Activated CD4-positive, alpha-beta T cell treated with anti-CD3 and anti-CD28 coated beads for 36 hours (primary cell): ENCODE measurements at regions not wholly inside any gene's neighbourhood (a gene's known extent, or its start where the extent isn't known, plus 50 kb on each side); places are given as distances from the start of the nearest gene placed in this dataset.
"Not testable (repeated sequence)": the region's sequence is repeated elsewhere in the genome, so short reads cannot be mapped to it uniquely, and the experiment has no call there.

Experiments used
- ATAC-seq: fragments of 200-7000 bp; cut with Tn5 transposase; one replicate; pipeline ENCODE4 v1.10.0; 2021; ENCODE audit warnings: mild to moderate bottlenecking, moderate library complexity
- CTCF ChIA-PET: fragments of 350-600 bp; sonication (Branson Sonifier 250); formaldehyde crosslinking; loops from one replicate; lab custom pipeline; 2021; ENCODE audit warnings: antibody characterized with exemption; lab: Charles Lee
- POLR2A ChIA-PET: fragments of 350-600 bp; sonication (Branson Sonifier 250); formaldehyde crosslinking; loops from one replicate; lab custom pipeline; 2021; ENCODE audit warnings: antibody characterized with exemption, inconsistent platforms; lab: Charles Lee
- DNase-seq: peaks from one replicate; pipeline ENCODE4 v3.0.0-alpha.2; 2020
- H3K27ac Mint-ChIP-seq: one replicate; pipeline ENCODE4 v1.8.0; 2021; ENCODE audit warnings: mixed read lengths
- H3K27me3 Mint-ChIP-seq: one replicate; pipeline ENCODE4 v1.8.0; 2021; ENCODE audit warnings: mixed read lengths
- H3K36me3 Mint-ChIP-seq: one replicate; pipeline ENCODE4 v1.8.0; 2021; ENCODE audit warnings: low read depth, mixed read lengths
- H3K4me1 Mint-ChIP-seq: one replicate; pipeline ENCODE4 v1.8.0; 2021; ENCODE audit warnings: mixed read lengths
- H3K4me3 Mint-ChIP-seq: one replicate; pipeline ENCODE4 v1.8.0; 2021; ENCODE audit warnings: mild to moderate bottlenecking, moderate library complexity, mixed read lengths
- H3K9me3 Mint-ChIP-seq: one replicate; pipeline ENCODE4 v1.8.0; 2021; ENCODE audit warnings: low read depth, mixed read lengths
- intact Hi-C, 2 experiments: fragments of 100-400 bp; cut with DNase I in 1 of 2; cut with micrococcal nuclease in 1 of 2; formaldehyde crosslinking; loops; one replicate each; pipeline versions ENCODE4 v1.14.2 to v1.15.1; 2022 to 2024; cut with DNase I, micrococcal nuclease

GRCh38 chr12:88870000-88870737 is 289.9 kb upstream of the KITLG start:
- intact Hi-C loops, result no loop called here
- Mint-ChIP-seq H3K4me1 (no peaks in the 10 kb centered on the region), H3K27ac (no peak overlapping the region), H3K27me3 (no peaks in the 10 kb centered on the region), H3K36me3 (no peaks in the 10 kb centered on the region), H3K9me3 (no peaks in the 10 kb centered on the region), H3K4me3 (no peak overlapping the region)
- ATAC-seq (no peak), DNase-seq (no peak)
- POLR2A ChIA-PET, result no interaction called here
- CTCF ChIA-PET, result no interaction called here

DNA sequence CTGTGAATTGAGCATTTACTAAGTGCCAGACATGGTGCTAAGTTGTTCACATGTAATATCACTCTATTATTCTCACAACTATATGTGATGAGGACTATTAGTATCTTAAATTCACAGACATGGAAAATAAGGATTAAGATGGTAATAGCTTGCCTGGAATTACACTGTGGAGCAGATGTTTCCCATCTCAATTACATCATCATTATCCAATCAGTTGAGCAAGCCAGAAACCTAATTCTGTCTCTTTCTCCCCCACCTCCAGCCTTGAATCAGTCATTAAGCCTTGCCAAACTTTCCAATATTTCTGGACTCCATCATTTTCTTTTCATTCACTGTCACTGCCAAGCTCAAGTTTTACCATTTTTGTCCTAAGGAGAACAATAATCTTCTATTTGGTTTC is 287.8 kb upstream of the KITLG start:
- DNase-seq (no peak), ATAC-seq (no peak)
- no peaks in the 10 kb centered on the region for H3K9me3 Mint-ChIP-seq
- ChIA-PET POLR2A (no interaction called here), CTCF (interaction anchor here (1.5 kb wide), 1 partner anchor 8 kb away, joined by 5 read pairs; no protein-coding TSS in a partner anchor)
- H3K27me3 Mint-ChIP-seq, result peaks cover 2% of the 10 kb centered on the region
- no peak overlapping the region for H3K4me3 Mint-ChIP-seq
- H3K36me3 Mint-ChIP-seq, result no peaks in the 10 kb centered on the region
- intact Hi-C loops, result no loop called here
- H3K4me1 Mint-ChIP-seq, result no peaks in the 10 kb centered on the region
- H3K27ac Mint-ChIP-seq, result no peak overlapping the region

DNA sequence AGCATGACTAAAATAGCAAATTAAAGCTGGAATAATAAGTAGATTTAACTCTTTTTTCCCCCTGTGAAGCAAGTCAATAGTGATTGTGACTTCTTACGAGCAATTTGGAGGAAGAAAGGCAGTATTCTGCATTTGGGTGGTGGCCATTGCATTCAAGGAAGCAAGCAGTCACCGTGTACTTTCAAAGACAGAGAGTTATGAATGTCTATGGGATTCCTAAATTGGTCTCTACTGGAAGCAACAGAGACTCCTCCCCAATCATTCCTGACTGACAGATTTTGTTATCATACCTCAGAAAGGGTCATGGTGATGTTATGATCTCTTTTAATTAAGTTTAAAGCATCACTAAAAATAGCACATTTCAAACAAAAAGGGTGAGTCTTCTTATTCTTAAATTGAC is 287.2 kb upstream of the KITLG start:
- H3K27me3 Mint-ChIP-seq, result peaks cover 2% of the 10 kb centered on the region
- no peak overlapping the region for H3K4me3 Mint-ChIP-seq
- DNase-seq, result no peak
- no peaks in the 10 kb centered on the region for H3K36me3 Mint-ChIP-seq
- no peak overlapping the region for H3K27ac Mint-ChIP-seq
- no peak for ATAC-seq
- H3K4me1 Mint-ChIP-seq, result no peaks in the 10 kb centered on the region
- intact Hi-C loops, result no loop called here
- ChIA-PET POLR2A (no interaction called here), CTCF (no interaction called here)
- no peaks in the 10 kb centered on the region for H3K9me3 Mint-ChIP-seq

DNA sequence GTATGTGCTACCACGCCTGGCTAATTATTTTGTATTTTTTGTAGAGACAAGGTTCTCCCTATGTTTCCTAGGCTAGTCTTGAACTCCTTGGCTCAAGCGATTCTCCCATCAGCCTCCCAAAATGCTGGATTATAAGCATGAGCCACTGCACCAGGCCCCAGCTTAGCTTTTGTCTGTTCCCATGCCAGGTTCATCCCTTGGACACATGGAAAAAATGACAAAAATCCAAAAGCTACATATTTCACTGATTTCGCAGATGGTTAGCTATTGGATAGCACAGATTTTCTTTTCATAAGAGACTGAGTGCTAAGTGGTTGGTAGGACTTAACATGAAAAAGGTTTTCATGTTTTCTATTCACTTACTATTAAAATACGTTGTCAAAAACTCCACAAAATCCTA is 286.6 kb upstream of the KITLG start:
- no peak overlapping the region for H3K4me3 Mint-ChIP-seq
- ATAC-seq (no peak), DNase-seq (no peak)
- POLR2A ChIA-PET, result no interaction called here
- intact Hi-C loops, result no loop called here
- no peaks in the 10 kb centered on the region for H3K36me3 Mint-ChIP-seq
- CTCF ChIA-PET, result no interaction called here
- no peak overlapping the region for H3K27ac Mint-ChIP-seq
- no peaks in the 10 kb centered on the region for H3K9me3 Mint-ChIP-seq
- peaks cover 2% of the 10 kb centered on the region for H3K27me3 Mint-ChIP-seq
- H3K4me1 Mint-ChIP-seq, result no peaks in the 10 kb centered on the region

DNA sequence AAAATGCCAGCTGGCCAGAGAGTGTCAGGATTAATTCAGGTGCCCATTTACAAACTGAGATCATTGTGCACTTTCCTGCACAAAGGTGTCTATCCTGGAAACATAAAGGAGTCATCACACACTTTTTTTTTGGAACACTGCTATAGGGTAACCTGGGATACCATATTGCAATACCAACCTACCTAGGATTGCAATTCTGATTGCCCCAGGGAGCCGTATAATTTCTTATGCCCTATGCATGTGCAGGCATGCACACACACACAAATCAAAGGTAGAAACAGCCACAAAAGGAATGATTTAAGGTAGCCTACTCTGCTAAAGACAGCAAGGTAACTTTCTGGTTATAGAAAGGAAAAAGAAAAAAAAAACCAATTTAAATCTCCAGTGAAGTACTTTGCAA is 285.3 kb upstream of the KITLG start:
- no peak overlapping the region for H3K27ac Mint-ChIP-seq

DNA sequence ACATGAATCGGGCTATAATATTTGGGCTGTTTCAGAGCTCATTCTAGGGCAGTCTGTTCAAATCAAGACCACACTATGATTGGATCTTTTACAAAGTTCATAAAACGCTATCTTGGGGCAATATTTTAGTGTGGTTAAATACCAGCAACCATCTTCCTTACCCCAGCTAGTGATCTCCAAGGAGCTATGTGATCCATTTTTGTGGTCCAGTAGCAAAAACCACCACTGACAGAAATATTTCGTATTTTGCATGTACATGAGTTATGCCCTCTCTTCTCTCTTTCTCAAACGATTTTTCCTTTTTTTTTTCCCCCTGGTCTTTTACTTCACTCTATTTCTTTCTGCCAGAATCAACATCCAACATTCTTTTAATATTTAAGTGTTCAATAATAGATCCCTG is 280.6 kb upstream of the KITLG start:
- H3K36me3 Mint-ChIP-seq, result no peaks in the 10 kb centered on the region
- CTCF ChIA-PET, result no interaction called here
- DNase-seq (no peak), ATAC-seq (no peak)
- no peaks in the 10 kb centered on the region for H3K4me1 Mint-ChIP-seq
- no peaks in the 10 kb centered on the region for H3K9me3 Mint-ChIP-seq
- H3K27ac Mint-ChIP-seq, result no peak overlapping the region
- H3K4me3 Mint-ChIP-seq, result no peak overlapping the region
- POLR2A ChIA-PET, result no interaction called here
- H3K27me3 Mint-ChIP-seq, result peaks cover 4% of the 10 kb centered on the region
- intact Hi-C loops, result no loop called here

More for the DNA sequence above, 285.3 kb upstream of the KITLG start:
- H3K36me3 Mint-ChIP-seq, result no peaks in the 10 kb centered on the region
- no peak overlapping the region for H3K4me3 Mint-ChIP-seq
- intact Hi-C loops, result no loop called here
- no peak for ATAC-seq
- no peaks in the 10 kb centered on the region for H3K9me3 Mint-ChIP-seq
- CTCF ChIA-PET, result no interaction called here
- H3K4me1 Mint-ChIP-seq, result no peaks in the 10 kb centered on the region
- POLR2A ChIA-PET, result no interaction called here
- H3K27me3 Mint-ChIP-seq, result peaks cover 2% of the 10 kb centered on the region
- DNase-seq, result no peak

DNA sequence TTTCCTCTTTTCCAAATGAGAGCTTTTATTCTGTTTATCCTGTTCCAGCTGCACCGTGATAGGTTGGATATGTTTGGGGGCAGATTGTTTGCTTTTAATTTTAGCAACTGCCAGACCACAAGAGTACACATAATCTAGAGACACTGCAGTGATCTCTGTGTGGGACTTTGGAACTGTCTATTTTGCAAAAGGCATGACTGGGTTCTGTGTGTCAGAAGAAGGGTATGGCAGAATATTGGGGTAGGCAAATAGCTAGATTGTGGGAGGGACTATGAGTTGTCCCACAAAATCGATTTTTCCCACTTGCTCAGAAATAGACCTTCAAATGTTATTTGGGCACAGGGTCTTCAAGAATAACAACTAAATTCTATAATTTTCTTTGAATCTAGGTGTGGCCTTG is 275.9 kb upstream of the KITLG start:
- no peaks in the 10 kb centered on the region for H3K9me3 Mint-ChIP-seq
- no peak overlapping the region for H3K4me3 Mint-ChIP-seq
- POLR2A ChIA-PET, result no interaction called here

DNA sequence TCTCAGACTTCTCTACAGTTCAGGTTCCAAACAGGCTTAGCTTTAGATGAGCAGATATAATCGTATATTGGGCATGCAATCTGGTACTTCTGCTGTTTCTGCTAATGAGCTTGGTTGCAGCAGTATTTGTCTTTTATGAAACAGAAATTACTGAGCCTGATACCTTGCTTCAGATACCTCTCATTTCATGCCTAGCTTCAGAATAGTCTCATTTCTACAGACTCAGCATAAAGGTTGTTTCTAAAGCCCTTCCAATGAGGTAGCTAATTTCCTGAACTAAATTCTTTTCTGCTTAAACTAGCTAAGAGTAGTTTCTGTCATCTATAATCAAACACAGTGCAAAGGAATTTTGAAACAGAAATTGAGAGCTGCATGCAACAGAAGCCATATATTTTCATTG is 275.0 kb upstream of the KITLG start:
- ATAC-seq (no peak), DNase-seq (no peak)
- H3K27ac Mint-ChIP-seq, result no peak overlapping the region
- H3K4me3 Mint-ChIP-seq, result no peak overlapping the region
- POLR2A ChIA-PET, result no interaction called here
- CTCF ChIA-PET, result interaction anchor here (0.8 kb wide), 1 partner anchor 48 kb away, joined by 3 read pairs; no protein-coding TSS in a partner anchor
- intact Hi-C loops, result no loop called here
- H3K36me3 Mint-ChIP-seq, result no peaks in the 10 kb centered on the region
- H3K9me3 Mint-ChIP-seq, result no peaks in the 10 kb centered on the region
- peaks cover 2% of the 10 kb centered on the region for H3K27me3 Mint-ChIP-seq
- H3K4me1 Mint-ChIP-seq, result no peaks in the 10 kb centered on the region

More for the DNA sequence above, 275.9 kb upstream of the KITLG start:
- CTCF ChIA-PET, result no interaction called here
- Mint-ChIP-seq H3K27ac (no peak overlapping the region), H3K4me1 (no peaks in the 10 kb centered on the region), H3K36me3 (no peaks in the 10 kb centered on the region), H3K27me3 (peaks cover 2% of the 10 kb centered on the region)
- no peak for ATAC-seq
- intact Hi-C loops, result no loop called here
- DNase-seq, result no peak

DNA sequence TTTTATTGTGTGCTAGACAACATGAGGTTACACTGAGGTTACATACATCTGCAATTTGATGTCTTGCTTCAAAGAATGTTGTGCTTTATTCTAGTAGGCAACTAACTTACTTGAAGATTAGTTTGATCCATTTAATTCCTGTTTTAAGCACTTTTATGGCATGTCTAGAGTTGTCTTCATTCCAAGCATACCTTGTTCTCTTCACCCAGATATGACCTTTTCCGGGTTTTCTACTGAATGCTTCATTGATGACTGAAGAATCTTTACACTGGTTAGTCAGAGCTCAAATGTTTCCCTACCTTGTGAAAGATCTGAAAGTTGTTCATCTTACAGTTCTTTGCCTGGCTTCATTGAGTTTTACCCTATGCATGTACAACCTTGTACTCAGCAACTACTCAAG is 274.0 kb upstream of the KITLG start:
- Mint-ChIP-seq H3K4me3 (no peak overlapping the region), H3K4me1 (no peaks in the 10 kb centered on the region), H3K27ac (no peak overlapping the region), H3K9me3 (no peaks in the 10 kb centered on the region), H3K27me3 (peaks cover 2% of the 10 kb centered on the region), H3K36me3 (no peaks in the 10 kb centered on the region)
- ATAC-seq (no peak), DNase-seq (no peak)
- intact Hi-C loops, result no loop called here
- ChIA-PET POLR2A (no interaction called here), CTCF (interaction anchor here (0.8 kb wide), 2 partner anchors 19 to 30 kb away, joined by 3 read pairs; no protein-coding TSS in a partner anchor)

DNA sequence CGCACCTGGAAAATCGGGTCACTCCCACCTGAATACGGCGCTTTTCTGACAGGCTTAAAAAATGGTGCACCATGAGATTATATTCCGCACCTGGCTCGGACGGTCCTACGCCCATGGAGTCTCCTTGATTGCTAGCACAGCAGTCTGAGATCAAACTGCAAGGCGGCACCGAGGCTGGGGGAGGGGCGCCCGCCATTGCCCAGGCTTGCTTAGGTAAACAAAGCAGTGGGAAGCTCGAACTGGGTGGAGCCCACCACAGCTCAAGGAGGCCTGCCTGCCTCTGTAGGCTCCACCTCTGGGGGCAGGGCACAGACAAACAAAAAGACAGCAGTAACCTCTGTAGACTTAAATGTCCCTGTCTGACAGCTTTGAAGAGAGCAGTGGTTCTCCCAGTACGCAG is 267.0 kb upstream of the KITLG start:
- H3K4me3 Mint-ChIP-seq, H3K4me1 Mint-ChIP-seq, H3K9me3 Mint-ChIP-seq, DNase-seq, CTCF ChIA-PET, H3K36me3 Mint-ChIP-seq, H3K27me3 Mint-ChIP-seq, ATAC-seq, intact Hi-C loops, H3K27ac Mint-ChIP-seq, POLR2A ChIA-PET: not testable (repeated sequence)

GRCh38 chr12:88844426-88844825 is 264.2 kb upstream of the KITLG start:
- Mint-ChIP-seq H3K9me3 (peaks cover 4% of the 10 kb centered on the region), H3K4me1 (no peaks in the 10 kb centered on the region), H3K27me3 (no peaks in the 10 kb centered on the region), H3K36me3 (no peaks in the 10 kb centered on the region), H3K4me3 (no peak overlapping the region), H3K27ac (no peak overlapping the region)
- ChIA-PET CTCF (no interaction called here), POLR2A (no interaction called here)
- ATAC-seq (no peak), DNase-seq (no peak)
- intact Hi-C loops, result no loop called here

GRCh38 chr12:88842314-88842713 is 262.0 kb upstream of the KITLG start:
- DNase-seq (no peak), ATAC-seq (no peak)
- H3K4me1 Mint-ChIP-seq, result no peaks in the 10 kb centered on the region
- H3K27ac Mint-ChIP-seq, result no peak overlapping the region
- POLR2A ChIA-PET, result no interaction called here
- H3K4me3 Mint-ChIP-seq, result no peak overlapping the region
- H3K9me3 Mint-ChIP-seq, result peaks cover 8% of the 10 kb centered on the region
- H3K36me3 Mint-ChIP-seq, result no peaks in the 10 kb centered on the region
- CTCF ChIA-PET, result no interaction called here
- no peaks in the 10 kb centered on the region for H3K27me3 Mint-ChIP-seq
- intact Hi-C loops, result no loop called here
